OCI-LY7 (cell line): ENCODE measurements at regions not wholly inside any gene's neighbourhood (a gene's known extent, or its start where the extent isn't known, plus 50 kb on each side); places are given as distances from the start of the nearest gene placed in this dataset.

ENCODE experiments used
- EZH2phosphoT487 ChIP-seq: fragments of 200-600 bp; sonication (generic); IDR thresholded peaks from 2 replicates; pipeline ENCODE4 v1.6.1; 2018; ENCODE audit warnings: low read depth, borderline replicate concordance, mild to moderate bottlenecking, mixed run types, antibody characterized with exemption, low read length, moderate library complexity, mixed read lengths
- TF ChIP-seq, protein P1 (sequence below): fragments of 200-600 bp; sonication (generic); conservative IDR thresholded peaks from 2 replicates; pipeline ENCODE4 v1.5.1; 2014; ENCODE audit warnings: mild to moderate bottlenecking, antibody characterized with exemption, low read length, moderate library complexity, mixed read lengths

DNA sequence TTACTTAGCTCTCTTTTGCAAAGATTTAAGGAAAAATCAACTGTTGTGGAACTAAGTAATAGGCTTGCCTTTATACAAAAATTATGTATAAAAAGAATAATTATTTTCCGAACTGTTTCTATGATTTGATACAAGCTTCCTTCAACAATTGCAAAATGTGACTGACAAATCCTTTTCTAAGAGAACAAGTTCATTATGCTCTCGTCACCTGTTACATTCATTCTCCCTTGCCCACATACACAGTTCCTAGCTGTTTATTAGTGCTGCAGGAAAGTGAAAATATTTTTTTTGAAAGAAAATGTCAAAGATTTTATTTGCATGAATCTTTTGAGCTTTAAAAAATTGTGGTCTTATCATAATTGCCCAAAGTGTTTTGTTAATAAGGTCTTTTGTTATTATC is 466.2 kb downstream of the USP25 start:
- TF ChIP-seq, protein P1, sequence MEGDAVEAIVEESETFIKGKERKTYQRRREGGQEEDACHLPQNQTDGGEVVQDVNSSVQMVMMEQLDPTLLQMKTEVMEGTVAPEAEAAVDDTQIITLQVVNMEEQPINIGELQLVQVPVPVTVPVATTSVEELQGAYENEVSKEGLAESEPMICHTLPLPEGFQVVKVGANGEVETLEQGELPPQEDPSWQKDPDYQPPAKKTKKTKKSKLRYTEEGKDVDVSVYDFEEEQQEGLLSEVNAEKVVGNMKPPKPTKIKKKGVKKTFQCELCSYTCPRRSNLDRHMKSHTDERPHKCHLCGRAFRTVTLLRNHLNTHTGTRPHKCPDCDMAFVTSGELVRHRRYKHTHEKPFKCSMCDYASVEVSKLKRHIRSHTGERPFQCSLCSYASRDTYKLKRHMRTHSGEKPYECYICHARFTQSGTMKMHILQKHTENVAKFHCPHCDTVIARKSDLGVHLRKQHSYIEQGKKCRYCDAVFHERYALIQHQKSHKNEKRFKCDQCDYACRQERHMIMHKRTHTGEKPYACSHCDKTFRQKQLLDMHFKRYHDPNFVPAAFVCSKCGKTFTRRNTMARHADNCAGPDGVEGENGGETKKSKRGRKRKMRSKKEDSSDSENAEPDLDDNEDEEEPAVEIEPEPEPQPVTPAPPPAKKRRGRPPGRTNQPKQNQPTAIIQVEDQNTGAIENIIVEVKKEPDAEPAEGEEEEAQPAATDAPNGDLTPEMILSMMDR: no peak
- TF ChIP-seq EZH2phosphoT487: no peak
